DOHH2 (cell line): ENCODE measurements at regions not wholly inside any gene's neighbourhood (a gene's known extent, or its start where the extent isn't known, plus 50 kb on each side); places are given as distances from the start of the nearest gene placed in this dataset.

Experiments
- CTCF ChIP-seq: fragments of 200-600 bp; sonication (generic); IDR thresholded peaks from one replicate; pipeline ENCODE4 v1.5.1; 2014; ENCODE audit warnings: antibody characterized with exemption, mild to moderate bottlenecking, low read depth, low read length; ENCODE audit not compliant: poor library complexity, severe bottlenecking
- EZH2phosphoT487 ChIP-seq: fragments of 200-600 bp; sonication (generic); IDR thresholded peaks from 2 replicates; pipeline ENCODE4 v1.6.1; 2017; ENCODE audit warnings: borderline replicate concordance, mild to moderate bottlenecking, antibody characterized with exemption, low read length, moderate library complexity, mixed read lengths

GRCh38 chr20:23232679-23233308 is 117.8 kb upstream of the NXT1 start:
- TF ChIP-seq CTCF (no peak), EZH2phosphoT487 (no peak)
